HG03097 (cell line): ENCODE measurements at regions not wholly inside any gene's neighbourhood (a gene's known extent, or its start where the extent isn't known, plus 50 kb on each side); places are given as distances from the start of the nearest gene placed in this dataset.

Experiments
- ATAC-seq: cut with Tn5 transposase; IDR thresholded peaks from one replicate; pipeline ENCODE4 v1.9.1; 2021; ENCODE audit not compliant: unreplicated experiment, low FRiP score

- ATAC-seq = no peak
Measured at GRCh38 chr13:73772449-73773167, 361.6 kb downstream of the KLF12 start.

DNA sequence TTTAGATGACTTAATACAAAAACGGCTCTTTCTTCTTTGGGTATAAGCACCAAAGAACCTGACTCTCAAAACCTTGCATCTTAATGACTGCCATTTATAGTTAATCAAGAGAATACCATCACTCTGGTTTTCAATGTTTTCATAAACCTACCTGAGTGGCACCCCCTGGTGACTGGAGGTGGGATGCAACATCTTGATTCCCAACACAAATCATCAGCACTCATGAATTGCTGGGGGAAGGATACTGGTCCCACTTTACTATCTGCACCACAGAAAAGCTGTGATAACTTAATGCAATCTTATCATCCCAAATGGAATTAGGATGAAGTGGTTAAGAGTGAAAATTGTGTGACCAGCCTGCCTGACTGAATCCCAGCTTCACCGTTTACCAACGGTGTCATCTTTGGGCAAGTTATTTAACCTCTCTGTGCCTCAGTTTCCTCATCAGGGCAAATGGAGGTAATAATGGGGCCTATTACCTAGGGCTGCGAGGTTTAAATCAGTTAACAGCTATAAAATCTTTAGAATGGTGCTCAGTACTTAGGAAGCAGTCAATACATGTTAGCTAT lies 366.4 kb downstream of the KLF12 start:
- no peak for ATAC-seq

DNA sequence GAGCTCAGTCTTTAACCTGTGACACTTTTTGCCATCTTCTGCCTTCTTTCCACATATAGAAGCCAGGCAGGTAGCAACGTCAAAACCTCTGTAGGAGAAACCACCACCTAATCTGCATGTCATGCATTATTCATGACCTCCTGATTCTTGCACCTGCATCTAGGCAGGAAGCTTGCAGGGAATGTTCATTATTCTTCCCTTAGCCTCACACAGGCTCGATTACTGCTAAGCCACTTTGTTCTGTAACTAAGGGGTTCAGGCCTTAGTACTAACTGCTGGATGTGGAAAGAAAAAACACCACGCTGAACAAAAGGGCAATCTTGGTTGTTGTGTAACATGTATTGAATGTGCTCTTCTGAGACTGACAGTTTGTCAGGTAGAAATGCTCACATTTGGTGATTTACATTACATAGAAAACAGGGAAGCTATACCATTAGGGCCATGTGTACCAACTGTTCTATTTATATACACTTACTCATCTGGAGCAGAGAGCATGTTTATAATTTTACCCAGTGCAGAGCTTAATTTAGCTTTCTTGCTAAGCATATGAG lies 366.9 kb downstream of the KLF12 start:
- ATAC-seq = no peak

- peak; percentile 83 for ATAC-seq
Measured at GRCh38 chr13:73765651-73766384, 368.4 kb downstream of the KLF12 start.

GRCh38 chr13:73759434-73759833 lies 374.8 kb downstream of the KLF12 start:
- ATAC-seq = no peak

DNA sequence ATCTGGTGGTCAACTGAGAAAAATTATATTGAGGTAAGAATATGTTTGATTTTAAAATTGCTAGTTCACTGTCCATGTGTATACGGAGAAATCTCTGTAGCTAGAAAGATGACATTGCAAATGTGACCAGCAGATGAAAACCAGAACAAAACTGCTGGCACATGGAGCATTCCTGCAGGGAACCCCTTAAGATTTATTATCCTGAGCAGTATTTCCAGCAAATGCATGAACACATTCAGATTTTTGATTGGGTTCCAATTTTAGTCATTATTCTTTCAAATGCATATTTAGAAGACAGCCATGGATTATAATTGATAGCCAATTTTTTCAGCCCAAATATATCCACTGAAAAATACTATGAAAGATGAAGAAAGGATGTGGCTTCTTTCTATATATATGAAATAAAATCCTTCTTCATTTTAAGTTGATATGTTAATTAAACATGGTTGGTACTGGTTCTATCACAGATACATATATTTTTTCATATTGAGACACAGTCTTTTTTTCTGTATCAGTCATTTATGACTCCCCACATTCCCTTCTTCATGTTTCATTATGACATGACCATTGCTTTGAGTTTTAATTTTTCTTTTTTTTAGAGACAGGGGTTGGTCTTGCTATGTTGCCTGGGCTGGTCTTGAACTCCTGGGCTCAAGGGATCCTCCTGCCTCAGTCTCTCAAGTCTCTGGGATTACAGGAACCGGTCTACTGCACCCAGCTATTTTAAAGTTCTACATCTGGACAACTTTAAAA lies 376.5 kb downstream of the KLF12 start:
- ATAC-seq = no peak

DNA sequence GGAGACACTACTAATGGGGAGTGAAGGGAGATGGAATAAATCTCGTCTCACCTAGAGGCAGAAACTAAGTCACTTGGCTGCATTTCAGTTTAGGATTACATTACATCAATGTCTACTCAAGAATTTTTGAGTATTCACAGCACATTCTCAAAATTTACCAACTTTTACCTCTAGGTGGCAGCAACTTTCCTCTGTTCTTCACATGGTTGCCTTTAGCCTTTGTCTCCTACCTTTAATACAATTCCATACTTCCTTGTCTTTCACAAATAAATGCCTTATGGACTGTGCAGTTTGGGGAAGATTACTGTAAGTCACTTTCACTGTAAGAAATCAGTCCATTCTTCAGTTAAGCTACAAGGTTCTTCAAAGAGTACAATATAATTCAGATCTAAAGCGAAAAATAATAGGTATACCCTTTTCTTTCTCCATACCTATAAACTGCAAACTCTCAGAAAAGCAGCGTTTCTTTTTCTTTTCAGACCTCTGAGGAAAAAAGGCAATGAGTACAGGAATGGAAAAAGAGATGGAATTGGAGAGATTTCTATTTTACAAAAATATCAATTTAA lies 379.4 kb downstream of the KLF12 start:
- peak; percentile 60 for ATAC-seq

DNA sequence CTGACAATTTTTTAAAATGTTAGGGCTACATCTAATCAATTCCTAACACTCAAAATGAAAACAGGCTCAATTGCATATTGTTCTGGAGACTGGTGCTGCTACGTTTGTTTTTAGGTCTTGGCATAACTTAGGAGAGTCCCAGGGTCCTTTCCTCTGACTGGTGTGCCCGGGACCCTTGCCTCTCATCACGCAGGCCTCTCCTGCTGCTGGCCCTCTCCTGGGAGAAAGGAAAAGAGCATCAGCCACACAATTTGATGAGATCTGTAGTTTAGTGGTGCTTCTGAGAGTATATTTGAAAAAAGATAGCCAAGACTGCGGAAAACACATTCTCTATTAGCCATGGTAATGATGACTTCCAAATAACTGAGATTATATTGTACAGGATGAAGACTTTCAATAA lies 380.0 kb downstream of the KLF12 start:
- ATAC-seq = no peak

- no peak for ATAC-seq
Measured at GRCh38 chr13:73751290-73751689, 382.9 kb downstream of the KLF12 start.

DNA sequence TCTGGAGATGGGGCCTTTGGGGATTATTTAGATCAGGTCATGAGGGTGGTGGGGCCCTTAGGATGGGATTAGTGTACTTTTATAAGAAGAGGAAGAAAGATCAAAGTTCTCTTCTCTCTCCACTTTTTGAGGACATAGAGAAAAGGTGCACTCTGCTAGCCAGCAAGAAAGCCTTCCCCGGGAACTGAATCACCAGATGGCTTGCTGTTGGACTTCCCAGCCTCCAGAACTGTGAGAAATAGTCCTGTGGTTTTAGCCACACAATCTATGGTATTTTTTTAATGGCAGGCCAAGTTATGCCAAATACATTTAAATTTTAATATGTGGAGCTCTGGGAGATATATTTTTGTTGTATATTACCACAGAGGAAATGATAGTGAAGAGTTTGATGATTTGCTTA lies 385.8 kb downstream of the KLF12 start:
- ATAC-seq = no peak

GRCh38 chr13:73745190-73745589 lies 389.0 kb downstream of the KLF12 start:
- no peak for ATAC-seq

- ATAC-seq = no peak
Measured at GRCh38 chr13:73742982-73743381, 391.2 kb downstream of the KLF12 start.

- ATAC-seq = no peak
Measured at GRCh38 chr13:73741742-73742141, 392.5 kb downstream of the KLF12 start.

DNA sequence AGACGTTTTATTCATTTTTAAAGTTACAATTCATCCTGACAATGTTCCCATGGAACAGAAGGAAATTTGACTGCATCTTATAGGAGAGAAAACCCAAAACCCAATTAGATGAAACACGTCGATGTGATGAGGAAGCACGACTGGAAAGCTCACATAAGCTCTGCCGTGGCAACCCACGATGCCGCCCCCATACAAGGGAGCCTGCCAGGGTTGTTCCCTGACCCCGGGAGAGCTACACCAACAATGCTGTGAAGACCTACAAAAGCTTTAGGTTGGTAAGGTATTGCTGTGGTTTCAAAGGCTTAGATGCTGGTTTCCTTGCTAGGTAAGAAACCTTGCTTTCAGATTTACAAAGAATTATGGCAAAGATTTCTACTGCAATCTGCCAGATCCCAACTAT lies 393.1 kb downstream of the KLF12 start:
- no peak for ATAC-seq

GRCh38 chr13:73740666-73741065 lies 393.5 kb downstream of the KLF12 start:
- ATAC-seq = no peak

DNA sequence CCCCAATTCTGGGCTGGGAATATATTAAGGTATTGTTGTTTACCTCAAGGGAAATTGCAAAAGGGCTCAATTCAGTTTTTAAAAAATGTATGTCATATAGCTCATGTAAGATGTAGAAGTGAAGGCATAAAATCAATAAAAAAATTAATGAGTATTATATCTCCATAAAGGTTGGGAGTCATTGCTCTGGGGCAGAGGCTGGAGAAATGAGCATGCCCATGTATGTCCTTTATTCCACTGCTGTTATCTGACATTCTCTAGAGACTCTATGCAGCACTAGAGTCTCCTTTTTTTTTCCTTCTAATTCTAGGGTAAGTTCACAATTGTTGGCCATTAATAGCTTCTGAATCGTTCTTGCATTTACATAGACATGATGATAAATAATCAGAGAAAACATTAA lies 394.8 kb downstream of the KLF12 start:
- no peak for ATAC-seq

- no peak for ATAC-seq
Measured at GRCh38 chr13:73738626-73739025, 395.6 kb downstream of the KLF12 start.

GRCh38 chr13:73737214-73737613 lies 397.0 kb downstream of the KLF12 start:
- no peak for ATAC-seq

GRCh38 chr13:73733706-73734105 lies 400.5 kb downstream of the KLF12 start:
- no peak for ATAC-seq

DNA sequence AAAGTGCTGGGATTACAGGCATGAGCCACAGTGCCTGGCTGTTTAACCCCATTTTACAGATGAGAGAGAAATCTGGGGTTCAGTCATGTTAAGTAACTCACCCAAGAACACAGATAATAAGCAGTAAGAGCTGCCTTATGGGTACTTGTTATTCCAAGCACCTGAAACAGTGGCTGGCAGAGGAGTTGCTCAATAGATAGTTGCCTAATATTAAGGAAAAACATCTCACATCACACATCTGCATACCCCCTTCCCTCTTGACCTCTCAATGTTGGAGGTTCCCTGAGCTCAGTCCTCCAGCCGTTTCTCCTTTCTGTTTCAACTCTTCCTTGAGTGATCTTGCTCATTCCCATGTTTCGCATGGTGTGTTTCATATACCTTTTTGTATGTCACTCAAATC lies 401.9 kb downstream of the KLF12 start:
- no peak for ATAC-seq

GRCh38 chr13:73731564-73731963 lies 402.6 kb downstream of the KLF12 start:
- ATAC-seq = no peak
